ENCODE measurements at regions not wholly inside any gene's neighbourhood (a gene's known extent, or its start where the extent isn't known, plus 50 kb on each side); places are given as distances from the start of the nearest gene placed in this dataset.

GRCh38 chr2:21715887-21716286 lies 592.1 kb downstream of the TDRD15 start (continued):
- TF ChIP-seq AHDC1 (CRISPR knock-in tag; IDR thresholded peaks at IDR 0.05; ENCODE audit: borderline replicate concordance), result no peak
- no peak for TF ChIP-seq PRMT3 (CRISPR knock-in tag; IDR thresholded peaks at IDR 0.05; ENCODE audit: borderline replicate concordance, low read depth)
- TF ChIP-seq ZNF646 (CRISPR knock-in tag; IDR thresholded peaks at IDR 0.05), result no peak
- TF ChIP-seq MLLT10 (CRISPR knock-in tag; IDR thresholded peaks at IDR 0.05), result no peak
- TF ChIP-seq KLF13 (CRISPR knock-in tag; IDR thresholded peaks at IDR 0.05), result no peak
- no peak for TF ChIP-seq ZNF674 (CRISPR knock-in tag; IDR thresholded peaks at IDR 0.05; ENCODE audit: low read depth)
- no peak for TF ChIP-seq ADNP (CRISPR knock-in tag; IDR thresholded peaks at IDR 0.05)
- no peak for TF ChIP-seq ZNF639 (CRISPR knock-in tag; conservative IDR thresholded peaks at IDR 0.05)
- no peak for TF ChIP-seq ZNF687 (CRISPR knock-in tag; IDR thresholded peaks at IDR 0.05)
- no peak for TF ChIP-seq HIC2 (CRISPR knock-in tag; IDR thresholded peaks at IDR 0.05; ENCODE audit: low read depth)

Data from HepG2 (cell line).